ENCODE measurements at regions not wholly inside any gene's neighbourhood (a gene's known extent, or its start where the extent isn't known, plus 50 kb on each side); places are given as distances from the start of the nearest gene placed in this dataset.
A peak's percentile ranks its signal among the peaks of the same experiment; 100 is the strongest.

GRCh38 chr1:232459826-232460225 lies 170.1 kb downstream of the SIPA1L2 start:
- CTCF ChIA-PET (ENCODE audit: partially characterized antibody): interaction anchor here (1.2 to 2.4 kb wide), 2 partner anchors 9 to 141 kb away, joined by 3 to 4 read pairs; no protein-coding TSS in a partner anchor

More at GRCh38 chr1:232459826-232460225, 170.1 kb downstream of the SIPA1L2 start:
- Histone ChIP-seq H2AFZ (ENCODE audit: low read length) (no peak overlapping the region), H3K4me1 (replicated peaks in 1 of 4; ENCODE audit: control insufficient read depth in 3 of 4, insufficient read depth in 4 of 4, low read length in 3 of 4) (peaks cover 0 to 8% (median 4%) of the 10 kb centered on the region in 4 experiments; a peak in 4 of 7 replicates), H3K18ac (ENCODE audit: extremely low read depth, low read length) (no peak overlapping the region), H3K27me3 (replicated peaks in 1 of 4; ENCODE audit: control insufficient read depth in 3 of 4, extremely low read depth in 1 of 4, insufficient read depth in 3 of 4, low read length in 3 of 4) (no peaks in the 10 kb centered on the region; a peak in 1 of 7 replicates), H2BK20ac (ENCODE audit: low read length) (no peak overlapping the region), H3K36me3 (ENCODE audit: control insufficient read depth in 2 of 4, insufficient read depth in 4 of 4, low read length in 3 of 4) (no peaks in the 10 kb centered on the region), H2BK15ac (ENCODE audit: low read length) (no peak overlapping the region), H3K4me2 (ENCODE audit: insufficient read depth in 1 of 2, low read depth in 2 of 2, low read length in 2 of 2) (no peak overlapping the region), H2BK5ac (ENCODE audit: low read depth, low read length) (no peak overlapping the region), H3K9ac (replicated peaks in 1 of 4; ENCODE audit: extremely low read depth in 1 of 4, low read depth in 3 of 4, low read length in 3 of 4) (no peak overlapping the region), H4K5ac (ENCODE audit: insufficient read length, low read depth, low read length) (no peak overlapping the region), H4K91ac (replicated peaks; ENCODE audit: insufficient read length, low read length) (no peak overlapping the region), H3K56ac (replicated peaks; ENCODE audit: insufficient read length, low read depth, low read length) (no peak overlapping the region), H2BK120ac (replicated peaks; ENCODE audit: low read depth, low read length) (no peak overlapping the region), H3K27ac (ENCODE audit: low read depth, low read length) (no peak overlapping the region), H2AK5ac (ENCODE audit: low read depth, low read length) (no peak overlapping the region), H3K79me1 (ENCODE audit: low read depth, low read length) (no peaks in the 10 kb centered on the region), H3K23me2 (ENCODE audit: low read depth, low read length) (no peaks in the 10 kb centered on the region), H3K14ac (ENCODE audit: insufficient read length) (no peak overlapping the region), H4K8ac (ENCODE audit: extremely low read depth, insufficient read depth, low read length) (no peak overlapping the region), H3K4me3 (ENCODE audit: extremely low read depth in 1 of 4, insufficient read depth in 2 of 4, low read depth in 3 of 4, low read length in 4 of 4) (no peak overlapping the region), H3K23ac (ENCODE audit: insufficient read length) (no peak overlapping the region), H2BK12ac (ENCODE audit: low read depth, low read length) (no peak overlapping the region), H3K79me2 (ENCODE audit: control insufficient read depth in 1 of 2, insufficient read depth in 2 of 2, low read length in 2 of 2) (no peaks in the 10 kb centered on the region), H3K4ac (replicated peaks; ENCODE audit: insufficient read length, low read depth, low read length) (no peak overlapping the region), H4K20me1 (replicated peaks in 1 of 2; ENCODE audit: control insufficient read depth in 1 of 2, insufficient read depth in 2 of 2, low read length in 2 of 2) (peaks cover 0 to 1% of the 10 kb centered on the region in 2 experiments), H3K9me3 (ENCODE audit: insufficient read depth in 2 of 2, low read depth in 1 of 2, low read length in 1 of 2) (no peaks in the 10 kb centered on the region)
- no peak for DNase-seq (ENCODE audit: low read depth in 1 of 2, low spot score in 2 of 2)
- no peak for TF ChIP-seq EZH2 (IDR thresholded peaks at IDR 0.05; ENCODE audit: low read depth, low read length, severe bottlenecking)
- no peak for TF ChIP-seq CHD1 (IDR thresholded peaks at IDR 0.05; ENCODE audit: low read depth, low read length)
- TF ChIP-seq TEAD4 (IDR thresholded peaks at IDR 0.05; ENCODE audit: low read depth, low read length): peak; percentile 83
- no peak for TF ChIP-seq BCL11A (IDR thresholded peaks at IDR 0.05; ENCODE audit: low read depth in 2 of 2, low read length in 2 of 2)
- TF ChIP-seq NRF1 (IDR thresholded peaks at IDR 0.05; ENCODE audit: low read depth, low read length): no peak
- TF ChIP-seq KDM1A (IDR thresholded peaks at IDR 0.05; ENCODE audit: borderline replicate concordance, low read length): no peak
- POLR2A ChIA-PET (ENCODE audit: partially characterized antibody): interaction anchor here (1.6 kb wide), 1 partner anchor 12 kb away, joined by 3 read pairs; no protein-coding TSS in a partner anchor
- no peak for FAIRE-seq
- WGBS, 2 experiments (ENCODE audit: extremely low coverage in 1 of 2, insufficient coverage in 1 of 2, insufficient read length in 1 of 2, insufficient replicate concordance in 2 of 2, low coverage in 1 of 2, low lambda C conversion rate in 2 of 2, missing lambda C conversion rate in 1 of 2): 71% methylated on average over 3 of the region's 3 CpGs; no CpG with 5 or more reads in 1 of the 2 experiments

All from H1 (cell line).